GM12873 (cell line): ENCODE measurements at regions not wholly inside any gene's neighbourhood (a gene's known extent, or its start where the extent isn't known, plus 50 kb on each side); places are given as distances from the start of the nearest gene placed in this dataset.

Experiments used
- TF ChIP-seq, protein P1 (sequence below): IDR thresholded peaks from 2 replicates; pipeline ENCODE4 v1.5.1; 2012; ENCODE audit warnings: low read depth, mild to moderate bottlenecking, moderate library complexity, low read length, control low read depth; ENCODE audit not compliant: insufficient read depth; ENCODE audit errors: missing control alignments

DNA sequence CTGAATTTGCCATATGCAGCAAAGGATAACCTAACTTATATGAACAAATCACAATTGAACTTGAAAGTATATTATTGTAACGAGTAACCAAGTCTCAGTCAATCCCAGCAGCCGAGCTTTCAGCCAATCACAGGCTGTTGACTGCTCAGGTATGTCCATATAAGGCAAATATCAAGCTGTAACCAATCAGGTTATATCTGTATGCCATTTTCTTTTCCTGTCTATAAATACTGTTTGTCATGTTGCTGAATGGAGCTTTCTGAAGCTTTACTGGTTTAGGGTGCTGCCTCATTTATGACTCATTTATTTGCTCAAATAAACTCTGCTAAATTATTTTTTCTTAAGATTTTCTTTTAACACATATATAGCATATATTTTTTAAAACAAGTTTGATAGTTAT lies 1059.5 kb downstream of the GALC start:
- TF ChIP-seq, protein P1, sequence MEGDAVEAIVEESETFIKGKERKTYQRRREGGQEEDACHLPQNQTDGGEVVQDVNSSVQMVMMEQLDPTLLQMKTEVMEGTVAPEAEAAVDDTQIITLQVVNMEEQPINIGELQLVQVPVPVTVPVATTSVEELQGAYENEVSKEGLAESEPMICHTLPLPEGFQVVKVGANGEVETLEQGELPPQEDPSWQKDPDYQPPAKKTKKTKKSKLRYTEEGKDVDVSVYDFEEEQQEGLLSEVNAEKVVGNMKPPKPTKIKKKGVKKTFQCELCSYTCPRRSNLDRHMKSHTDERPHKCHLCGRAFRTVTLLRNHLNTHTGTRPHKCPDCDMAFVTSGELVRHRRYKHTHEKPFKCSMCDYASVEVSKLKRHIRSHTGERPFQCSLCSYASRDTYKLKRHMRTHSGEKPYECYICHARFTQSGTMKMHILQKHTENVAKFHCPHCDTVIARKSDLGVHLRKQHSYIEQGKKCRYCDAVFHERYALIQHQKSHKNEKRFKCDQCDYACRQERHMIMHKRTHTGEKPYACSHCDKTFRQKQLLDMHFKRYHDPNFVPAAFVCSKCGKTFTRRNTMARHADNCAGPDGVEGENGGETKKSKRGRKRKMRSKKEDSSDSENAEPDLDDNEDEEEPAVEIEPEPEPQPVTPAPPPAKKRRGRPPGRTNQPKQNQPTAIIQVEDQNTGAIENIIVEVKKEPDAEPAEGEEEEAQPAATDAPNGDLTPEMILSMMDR: no peak

DNA sequence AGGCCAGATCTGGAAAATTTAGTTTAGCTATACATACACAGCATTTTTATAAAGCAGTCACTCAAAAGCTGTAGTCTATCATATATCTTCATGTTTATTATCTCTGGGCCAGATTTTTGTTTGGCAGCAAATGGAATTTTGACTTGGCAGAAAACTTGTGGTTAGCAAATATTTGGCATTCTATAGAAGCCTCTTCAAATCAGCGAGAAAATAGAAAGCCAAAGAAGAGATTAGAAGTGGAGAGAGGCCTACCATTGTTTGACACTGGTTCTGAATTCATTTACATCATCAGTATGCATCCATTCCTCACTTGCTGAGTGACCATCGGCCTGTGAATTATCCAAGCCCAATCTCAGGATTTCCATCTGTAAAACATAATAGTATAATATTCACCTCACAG lies 1077.6 kb downstream of the GALC start:
- TF ChIP-seq, protein P1: no peak

DNA sequence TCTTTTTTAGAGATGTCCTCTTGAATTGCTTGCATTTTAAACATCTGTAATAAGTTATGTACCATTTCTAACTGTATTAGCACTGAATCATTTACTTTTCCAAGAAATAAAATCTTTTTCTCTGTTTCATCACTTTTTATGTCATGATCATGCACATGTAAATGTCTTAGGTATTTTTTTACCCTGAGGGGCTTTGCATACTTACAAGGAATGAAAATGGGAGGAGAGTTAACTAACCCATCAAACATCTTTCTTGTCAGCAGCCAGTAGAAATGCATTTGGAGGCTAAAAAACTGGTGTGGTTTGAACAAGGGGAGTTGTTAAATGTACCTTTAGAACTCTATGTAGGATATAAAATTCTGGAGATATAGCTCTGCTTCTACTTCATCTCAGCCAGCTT lies 1080.3 kb downstream of the GALC start:
- TF ChIP-seq, protein P1: no peak

DNA sequence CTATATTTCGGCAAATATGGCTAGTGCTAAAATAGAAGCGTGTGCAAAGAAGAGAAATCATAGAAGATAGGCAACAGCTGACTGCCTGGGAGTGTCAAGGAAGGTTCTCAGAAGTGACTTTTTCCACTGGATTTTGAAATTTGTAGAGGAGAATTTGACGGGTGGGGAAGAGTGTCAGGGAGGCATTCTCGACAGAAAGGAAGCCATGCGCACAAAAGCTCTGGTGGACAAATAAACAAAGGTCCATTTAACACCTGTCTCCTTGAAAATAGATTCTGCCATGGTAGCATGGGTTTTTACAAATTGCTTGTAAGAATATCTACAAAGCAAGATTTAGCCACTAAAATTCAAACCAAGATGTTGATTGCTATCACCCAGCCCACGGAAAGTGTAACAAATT lies 1081.5 kb downstream of the GALC start:
- TF ChIP-seq, protein P1: no peak

DNA sequence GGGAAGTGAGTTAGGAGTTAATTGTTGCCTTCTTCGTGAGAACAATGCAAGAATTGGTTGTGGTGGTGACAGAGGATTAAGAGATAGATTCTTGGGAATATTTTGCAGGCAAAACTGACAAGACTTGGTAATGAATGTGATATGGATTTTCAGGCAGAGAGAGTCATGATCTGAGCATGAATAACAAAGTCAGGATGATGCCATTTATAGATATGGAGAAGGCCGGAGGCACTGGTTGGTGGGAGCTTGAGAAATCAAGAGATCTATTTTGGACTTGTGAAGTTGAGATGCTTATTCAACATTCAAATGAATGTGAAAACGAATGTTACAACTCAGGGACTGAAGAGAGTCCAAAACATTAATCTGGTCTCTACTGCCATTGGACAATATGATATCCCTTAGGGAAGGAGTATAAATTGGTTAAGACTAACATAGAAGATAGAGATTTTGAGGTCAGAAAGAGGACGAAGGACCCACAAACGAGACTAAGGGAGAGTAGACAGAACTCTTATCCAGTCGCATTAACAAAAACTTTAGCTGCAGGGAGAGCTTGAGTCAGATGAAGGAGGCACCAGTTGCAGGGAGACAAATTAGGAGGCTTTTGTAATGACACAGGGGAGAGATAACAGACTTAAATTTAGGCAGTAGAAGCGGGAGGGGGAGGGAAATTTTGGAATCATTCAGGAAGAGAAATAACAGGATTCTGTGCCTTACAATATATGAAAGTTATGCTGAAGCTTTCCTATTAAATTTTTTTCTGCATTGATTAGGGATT lies 1090.6 kb downstream of the GALC start:
- TF ChIP-seq, protein P1: no peak

DNA sequence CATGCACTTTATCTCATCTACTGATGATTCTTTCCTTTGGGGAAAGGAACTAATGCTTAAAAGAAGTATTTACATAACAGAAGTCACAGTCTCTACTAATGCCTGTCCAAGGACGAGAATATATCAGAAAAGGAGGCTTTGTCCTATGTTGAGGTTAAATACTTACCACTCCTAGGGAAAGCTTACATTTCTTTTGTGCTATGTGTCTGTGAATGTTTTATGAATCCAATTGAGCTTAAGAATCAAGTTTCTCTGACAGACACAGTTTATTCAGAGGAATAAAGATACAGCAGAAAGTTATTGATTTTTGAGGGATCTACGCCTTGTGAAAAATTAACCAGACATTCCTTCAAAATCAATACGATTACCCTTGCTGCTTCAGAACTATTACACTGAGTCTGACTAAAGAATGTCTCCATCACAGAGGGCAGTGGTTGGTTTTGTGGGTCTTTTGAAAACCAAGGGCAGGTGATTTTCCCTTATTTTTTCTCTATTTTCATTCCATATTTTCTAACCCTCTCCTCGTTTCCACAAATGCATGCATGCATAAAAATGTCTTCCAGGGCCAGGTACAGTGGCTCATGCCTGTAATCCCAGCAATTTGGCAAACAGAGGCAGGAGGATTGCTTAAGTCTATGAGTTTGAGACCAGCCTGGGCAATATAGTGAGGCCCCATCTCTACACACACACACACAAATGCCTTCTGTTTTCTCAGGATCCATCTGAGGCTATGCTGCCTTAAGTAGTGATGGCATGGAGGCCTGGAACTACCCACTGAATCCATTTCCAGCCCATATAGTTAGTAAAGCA lies 1095.1 kb downstream of the GALC start:
- TF ChIP-seq, protein P1: no peak

DNA sequence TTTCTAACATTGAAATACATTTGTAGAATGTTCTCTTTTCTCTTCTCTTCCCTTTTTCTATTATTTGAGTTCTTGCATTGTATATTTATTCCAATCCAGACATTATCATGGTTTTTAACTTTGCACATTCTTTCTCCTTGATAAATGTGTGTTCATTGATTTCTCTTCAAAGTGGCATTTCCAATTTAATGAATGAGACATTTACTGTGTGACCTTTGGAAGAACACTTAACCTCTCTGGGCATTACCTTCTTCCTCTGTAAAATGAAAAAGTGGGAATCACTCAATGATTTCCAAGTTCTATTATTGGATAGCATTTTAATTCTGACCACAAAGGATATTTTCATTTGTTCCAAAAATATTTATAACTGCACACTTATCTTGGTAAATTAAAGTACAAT lies 1095.8 kb downstream of the GALC start:
- TF ChIP-seq, protein P1: no peak
